ENCODE measurements at regions not wholly inside any gene's neighbourhood (a gene's known extent, or its start where the extent isn't known, plus 50 kb on each side); places are given as distances from the start of the nearest gene placed in this dataset.
"Not testable (repeated sequence)": the region's sequence is repeated elsewhere in the genome, so short reads cannot be mapped to it uniquely, and the experiment has no call there.

- no peak for DNase-seq (ENCODE audit: low spot score)
Measured at GRCh38 chr2:67103157-67103556, 294.0 kb upstream of the ETAA1 start.

- no peak for DNase-seq (ENCODE audit: low spot score)
Measured at GRCh38 chr2:67108231-67108630, 288.9 kb upstream of the ETAA1 start.

GRCh38 chr2:67124531-67124930 lies 272.6 kb upstream of the ETAA1 start:
- DNase-seq (ENCODE audit: low spot score), result no peak

- no peak for DNase-seq (ENCODE audit: low spot score)
Measured at GRCh38 chr2:67130531-67131256, 266.4 kb upstream of the ETAA1 start.

GRCh38 chr2:67131257-67131609 lies 265.9 kb upstream of the ETAA1 start:
- no peak for DNase-seq (ENCODE audit: low spot score)

- not testable (repeated sequence) for DNase-seq (ENCODE audit: low spot score)
Measured at GRCh38 chr2:67132441-67132940, 264.6 kb upstream of the ETAA1 start.

- no peak for DNase-seq (ENCODE audit: low spot score)
Measured at GRCh38 chr2:67135208-67135607, 261.9 kb upstream of the ETAA1 start.

- no peak for DNase-seq (ENCODE audit: low spot score)
Measured at GRCh38 chr2:67137699-67138098, 259.4 kb upstream of the ETAA1 start.

GRCh38 chr2:67142071-67142470 lies 255.1 kb upstream of the ETAA1 start:
- no peak for DNase-seq (ENCODE audit: low spot score)

- no peak for DNase-seq (ENCODE audit: low spot score)
Measured at GRCh38 chr2:67142741-67143140, 254.4 kb upstream of the ETAA1 start.

GRCh38 chr2:67145851-67146250 lies 251.3 kb upstream of the ETAA1 start:
- no peak for DNase-seq (ENCODE audit: low spot score)

- no peak for DNase-seq (ENCODE audit: low spot score)
Measured at GRCh38 chr2:67156796-67157195, 240.3 kb upstream of the ETAA1 start.

GRCh38 chr2:67158718-67159117 lies 238.4 kb upstream of the ETAA1 start:
- no peak for DNase-seq (ENCODE audit: low spot score)

GRCh38 chr2:67159929-67160328 lies 237.2 kb upstream of the ETAA1 start:
- peak; percentile 34 for DNase-seq (ENCODE audit: low spot score)

GRCh38 chr2:67164771-67165522 lies 232.2 kb upstream of the ETAA1 start:
- DNase-seq (ENCODE audit: low spot score), result no peak

GRCh38 chr2:67165523-67165990 lies 231.6 kb upstream of the ETAA1 start:
- no peak for DNase-seq (ENCODE audit: low spot score)

- DNase-seq (ENCODE audit: low spot score), result not testable (repeated sequence)
Measured at GRCh38 chr2:67166511-67166910, 230.6 kb upstream of the ETAA1 start.

GRCh38 chr2:67169417-67170140 lies 227.6 kb upstream of the ETAA1 start:
- DNase-seq (ENCODE audit: low spot score), result no peak

GRCh38 chr2:67179526-67179925 lies 217.6 kb upstream of the ETAA1 start:
- no peak for DNase-seq (ENCODE audit: low spot score)

GRCh38 chr2:67180841-67181240 lies 216.3 kb upstream of the ETAA1 start:
- DNase-seq (ENCODE audit: low spot score), result no peak

- no peak for DNase-seq (ENCODE audit: low spot score)
Measured at GRCh38 chr2:67182884-67183283, 214.2 kb upstream of the ETAA1 start.

- no peak for DNase-seq (ENCODE audit: low spot score)
Measured at GRCh38 chr2:67186326-67186725, 210.8 kb upstream of the ETAA1 start.

- DNase-seq (ENCODE audit: low spot score), result no peak
Measured at GRCh38 chr2:67186871-67187270, 210.3 kb upstream of the ETAA1 start.

Measured in AG08396 (cell line).